GM12874 (cell line): ENCODE measurements at regions not wholly inside any gene's neighbourhood (a gene's known extent, or its start where the extent isn't known, plus 50 kb on each side); places are given as distances from the start of the nearest gene placed in this dataset.

ENCODE experiments used
- CTCF ChIP-seq: IDR thresholded peaks from 2 replicates; pipeline ENCODE4 v1.5.1; 2011; ENCODE audit warnings: low read depth, mild to moderate bottlenecking, control low read depth, low read length, moderate library complexity; ENCODE audit not compliant: insufficient read depth

- no peak for TF ChIP-seq CTCF
Observed at GRCh38 chr3:82410366-82410765, 648.9 kb upstream of the GBE1 start.

GRCh38 chr3:82409842-82410241 lies 648.4 kb upstream of the GBE1 start:
- TF ChIP-seq CTCF, result no peak

- TF ChIP-seq CTCF, result no peak
Observed at GRCh38 chr3:82392203-82392775, 630.8 kb upstream of the GBE1 start.

GRCh38 chr3:82390868-82391267 lies 629.4 kb upstream of the GBE1 start:
- TF ChIP-seq CTCF, result no peak

GRCh38 chr3:82386647-82387046 lies 625.2 kb upstream of the GBE1 start:
- TF ChIP-seq CTCF, result no peak

- TF ChIP-seq CTCF, result no peak
Observed at GRCh38 chr3:82384181-82384580, 622.7 kb upstream of the GBE1 start.

GRCh38 chr3:82382831-82383230 lies 621.4 kb upstream of the GBE1 start:
- TF ChIP-seq CTCF, result no peak
